PFSK-1 (cell line): ENCODE measurements at regions not wholly inside any gene's neighbourhood (a gene's known extent, or its start where the extent isn't known, plus 50 kb on each side); places are given as distances from the start of the nearest gene placed in this dataset.

ENCODE experiments used
- FOXP2 ChIP-seq: optimal IDR thresholded peaks from 2 replicates; pipeline ENCODE3; 2011; ENCODE audit warnings: borderline replicate concordance, control low read depth, inconsistent platforms; ENCODE audit not compliant: insufficient read depth; ENCODE audit errors: extremely low read length, extremely low read depth
- POLR2AphosphoS5 ChIP-seq: IDR thresholded peaks from 2 replicates; pipeline ENCODE4 v1.6.1; 2012; ENCODE audit warnings: low read depth, mild to moderate bottlenecking, control low read depth, low read length, moderate library complexity
- SIN3A ChIP-seq: IDR thresholded peaks from 2 replicates; pipeline ENCODE4 v1.6.1; 2012; ENCODE audit warnings: mild to moderate bottlenecking, low read length, moderate library complexity, borderline replicate concordance; ENCODE audit not compliant: insufficient read depth
- TAF1 ChIP-seq: IDR thresholded peaks from 2 replicates; pipeline ENCODE4 v1.6.1; 2012; ENCODE audit warnings: low read length, control low read depth, borderline replicate concordance; ENCODE audit not compliant: insufficient read depth
- TF ChIP-seq, protein P1 (sequence below), 2 experiments: IDR thresholded peaks; 2 replicates each; pipeline versions ENCODE4 v1.6.1 to v1.8.0; 2011 to 2012; ENCODE audit warnings: low read depth in 2 of 2, low read length in 2 of 2, control low read depth in 1 of 2, inconsistent platforms in 1 of 2, mild to moderate bottlenecking in 1 of 2, moderate library complexity in 1 of 2; ENCODE audit not compliant: insufficient read depth in 1 of 2

DNA sequence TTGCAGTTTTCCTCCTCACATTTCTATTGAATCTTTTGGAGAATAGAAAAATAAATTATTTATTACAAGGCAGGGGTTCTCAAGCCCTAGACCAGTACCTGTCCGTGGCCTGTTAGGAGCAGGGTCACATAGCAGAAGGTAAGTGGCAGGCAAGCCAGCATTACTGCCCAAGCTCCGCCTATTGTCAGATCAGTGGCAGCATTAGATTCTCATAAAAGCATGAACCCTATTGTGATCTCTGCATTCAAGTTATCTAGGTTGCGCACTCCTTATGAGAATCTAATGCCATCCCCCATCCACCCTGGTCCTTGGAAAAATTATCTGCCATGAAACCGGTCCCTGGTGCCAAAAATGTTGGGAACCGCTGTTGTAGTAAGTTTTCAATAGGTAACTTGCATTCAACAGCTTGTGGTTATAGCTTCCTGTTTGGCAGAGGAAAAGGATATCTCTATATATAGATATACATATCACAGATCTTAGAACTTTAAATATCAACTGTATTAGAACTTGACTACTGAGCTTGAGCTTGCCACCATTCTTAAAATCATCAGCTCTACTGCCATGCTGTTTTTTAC is 165.1 kb downstream of the AHR start:
- TF ChIP-seq, protein P1, sequence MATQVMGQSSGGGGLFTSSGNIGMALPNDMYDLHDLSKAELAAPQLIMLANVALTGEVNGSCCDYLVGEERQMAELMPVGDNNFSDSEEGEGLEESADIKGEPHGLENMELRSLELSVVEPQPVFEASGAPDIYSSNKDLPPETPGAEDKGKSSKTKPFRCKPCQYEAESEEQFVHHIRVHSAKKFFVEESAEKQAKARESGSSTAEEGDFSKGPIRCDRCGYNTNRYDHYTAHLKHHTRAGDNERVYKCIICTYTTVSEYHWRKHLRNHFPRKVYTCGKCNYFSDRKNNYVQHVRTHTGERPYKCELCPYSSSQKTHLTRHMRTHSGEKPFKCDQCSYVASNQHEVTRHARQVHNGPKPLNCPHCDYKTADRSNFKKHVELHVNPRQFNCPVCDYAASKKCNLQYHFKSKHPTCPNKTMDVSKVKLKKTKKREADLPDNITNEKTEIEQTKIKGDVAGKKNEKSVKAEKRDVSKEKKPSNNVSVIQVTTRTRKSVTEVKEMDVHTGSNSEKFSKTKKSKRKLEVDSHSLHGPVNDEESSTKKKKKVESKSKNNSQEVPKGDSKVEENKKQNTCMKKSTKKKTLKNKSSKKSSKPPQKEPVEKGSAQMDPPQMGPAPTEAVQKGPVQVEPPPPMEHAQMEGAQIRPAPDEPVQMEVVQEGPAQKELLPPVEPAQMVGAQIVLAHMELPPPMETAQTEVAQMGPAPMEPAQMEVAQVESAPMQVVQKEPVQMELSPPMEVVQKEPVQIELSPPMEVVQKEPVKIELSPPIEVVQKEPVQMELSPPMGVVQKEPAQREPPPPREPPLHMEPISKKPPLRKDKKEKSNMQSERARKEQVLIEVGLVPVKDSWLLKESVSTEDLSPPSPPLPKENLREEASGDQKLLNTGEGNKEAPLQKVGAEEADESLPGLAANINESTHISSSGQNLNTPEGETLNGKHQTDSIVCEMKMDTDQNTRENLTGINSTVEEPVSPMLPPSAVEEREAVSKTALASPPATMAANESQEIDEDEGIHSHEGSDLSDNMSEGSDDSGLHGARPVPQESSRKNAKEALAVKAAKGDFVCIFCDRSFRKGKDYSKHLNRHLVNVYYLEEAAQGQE (IDR thresholded peaks at IDR 0.05; ENCODE audit: insufficient read depth in 1 of 2, low read depth in 2 of 2, low read length in 2 of 2), result no peak
- TF ChIP-seq POLR2AphosphoS5 (no peak), TAF1 (no peak), SIN3A (no peak), FOXP2 (no peak)
